HG03342 (cell line): ENCODE measurements at regions not wholly inside any gene's neighbourhood (a gene's known extent, or its start where the extent isn't known, plus 50 kb on each side); places are given as distances from the start of the nearest gene placed in this dataset.
"Not testable (repeated sequence)": the region's sequence is repeated elsewhere in the genome, so short reads cannot be mapped to it uniquely, and the experiment has no call there.

Source experiments
- ATAC-seq: cut with Tn5 transposase; IDR thresholded peaks from one replicate; pipeline ENCODE4 v1.9.1; 2021; ENCODE audit warnings: mild to moderate bottlenecking, moderate library complexity; ENCODE audit not compliant: unreplicated experiment

- ATAC-seq = no peak
These were observed 158.1 kb upstream of the MAMLD1 start for GRCh38 chrX:150205011-150205410.

- ATAC-seq = no peak
These were observed 155.4 kb upstream of the MAMLD1 start for GRCh38 chrX:150207733-150208132.

GRCh38 chrX:150211988-150212387, 151.1 kb upstream of the MAMLD1 start:
- no peak for ATAC-seq

- ATAC-seq = no peak
These were observed 150.2 kb upstream of the MAMLD1 start for GRCh38 chrX:150212672-150213480.

- no peak for ATAC-seq
These were observed 149.6 kb upstream of the MAMLD1 start for GRCh38 chrX:150213481-150214030.

- ATAC-seq = not testable (repeated sequence)
These were observed 147.1 kb upstream of the MAMLD1 start for GRCh38 chrX:150216000-150216399.

- ATAC-seq = no peak
These were observed 146.4 kb upstream of the MAMLD1 start for GRCh38 chrX:150216716-150217115.

- no peak for ATAC-seq
These were observed 145.5 kb upstream of the MAMLD1 start for GRCh38 chrX:150217609-150218008.

- ATAC-seq = no peak
These were observed 143.5 kb upstream of the MAMLD1 start for GRCh38 chrX:150219374-150220185.

- no peak for ATAC-seq
These were observed 139.7 kb upstream of the MAMLD1 start for GRCh38 chrX:150223176-150224015.

GRCh38 chrX:150224676-150225075, 138.4 kb upstream of the MAMLD1 start:
- no peak for ATAC-seq

- no peak for ATAC-seq
These were observed 137.9 kb upstream of the MAMLD1 start for GRCh38 chrX:150225266-150225665.

- no peak for ATAC-seq
These were observed 137.4 kb upstream of the MAMLD1 start for GRCh38 chrX:150225756-150226155.

GRCh38 chrX:150226223-150226965, 136.7 kb upstream of the MAMLD1 start:
- ATAC-seq = no peak

- ATAC-seq = no peak
These were observed 135.7 kb upstream of the MAMLD1 start for GRCh38 chrX:150227321-150227860.

- no peak for ATAC-seq
These were observed 135.2 kb upstream of the MAMLD1 start for GRCh38 chrX:150227873-150228410.

GRCh38 chrX:150228431-150228830, 134.7 kb upstream of the MAMLD1 start:
- ATAC-seq = no peak

GRCh38 chrX:150229030-150229429, 134.1 kb upstream of the MAMLD1 start:
- ATAC-seq = no peak

- ATAC-seq = no peak
These were observed 133.6 kb upstream of the MAMLD1 start for GRCh38 chrX:150229481-150229880.

GRCh38 chrX:150230952-150231351, 132.2 kb upstream of the MAMLD1 start:
- not testable (repeated sequence) for ATAC-seq
